Uterus (tissue), 3 donors: ENCODE measurements at regions not wholly inside any gene's neighbourhood (a gene's known extent, or its start where the extent isn't known, plus 50 kb on each side); places are given as distances from the start of the nearest gene placed in this dataset.
"Not testable (repeated sequence)": the region's sequence is repeated elsewhere in the genome, so short reads cannot be mapped to it uniquely, and the experiment has no call there.

Source experiments
- DNase-seq, 2 donors: peaks; one replicate each; pipeline ENCODE4 v3.0.0-alpha.2; 2019 to 2020
- H3K27ac ChIP-seq, 2 donors: fragments of 200-600 bp; sonication (generic); 1 replicate in 1 of 2; 2 replicates in 1 of 2; pipeline ENCODE4 v1.5.1; 2016 to 2018
- H3K27me3 ChIP-seq, 2 donors: fragments of 200-600 bp; sonication (generic); one replicate each; pipeline ENCODE4 v1.5.1; 2018 to 2019; ENCODE audit warnings: control low read depth in 1 of 2
- H3K36me3 ChIP-seq, 2 donors: fragments of 200-600 bp; sonication (generic); one replicate each; pipeline ENCODE4 v1.5.1; 2019; ENCODE audit warnings: control low read depth in 1 of 2
- H3K4me1 ChIP-seq, 2 donors: fragments of 200-600 bp; sonication (generic); one replicate each; pipeline ENCODE4 v1.5.1; 2018 to 2019; ENCODE audit warnings: control low read depth in 1 of 2
- H3K4me3 ChIP-seq, 2 donors: fragments of 200-600 bp; sonication (generic); 1 replicate in 1 of 2; 2 replicates in 1 of 2; pipeline ENCODE4 v1.5.1; 2018 to 2019; ENCODE audit warnings: mild to moderate bottlenecking in 1 of 2
- H3K9me3 ChIP-seq, 2 donors: fragments of 200-600 bp; sonication (generic); one replicate each; pipeline ENCODE4 v1.5.1; 2019; ENCODE audit warnings: control low read depth in 1 of 2
- POLR2A ChIP-seq, 2 donors: fragments of 450-650 bp; IDR thresholded peaks; one replicate each; pipeline ENCODE4 v1.6.1; 2016; ENCODE audit warnings: antibody characterized with exemption in 2 of 2, mild to moderate bottlenecking in 1 of 2, moderate library complexity in 1 of 2
- intact Hi-C: fragments of 100-400 bp; cut with DNase I; formaldehyde crosslinking; loops from one replicate; pipeline ENCODE4 v1.15.1; 2023; ENCODE audit warnings: low total_unique reads
- TF ChIP-seq, protein P1 (sequence below), 4 experiments: fragments of 200-600 bp in 2 of 4; fragments of 450-650 bp in 2 of 4; sonication (generic) in 2 of 4; IDR thresholded peaks; one replicate each; pipeline ENCODE4 v1.5.1; 2016 to 2019; ENCODE audit warnings: antibody characterized with exemption in 4 of 4, mild to moderate bottlenecking in 2 of 4, moderate library complexity in 1 of 4
- donor health status: DM: yes; HTN: yes; CAD: no.

DNA sequence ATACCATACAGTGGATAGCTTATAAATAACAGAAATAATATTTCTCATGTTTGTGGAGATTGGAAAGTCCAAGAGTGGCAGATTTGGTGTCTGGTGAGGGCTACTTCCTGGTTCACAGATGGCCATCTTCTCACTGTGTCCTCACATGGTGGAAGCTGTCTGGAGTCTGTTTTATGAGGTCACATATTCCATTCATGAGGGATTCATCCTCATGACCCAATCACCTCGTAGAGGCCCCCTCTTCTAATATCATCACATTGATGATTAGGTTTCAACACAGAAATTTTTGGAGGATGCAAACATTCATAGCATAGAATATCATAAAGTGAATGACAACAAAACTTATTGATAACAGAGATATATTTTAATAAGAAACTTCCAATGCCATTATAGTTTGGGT lies 568.0 kb downstream of the STIM2 start:
- Histone ChIP-seq H3K4me3 (no peak overlapping the region), H3K27ac (no peak overlapping the region), H3K9me3 (no peaks in the 10 kb centered on the region), H3K27me3 (no peaks in the 10 kb centered on the region), H3K4me1 (no peaks in the 10 kb centered on the region), H3K36me3 (peaks cover 0 to 5% of the 10 kb centered on the region in 2 donors)
- intact Hi-C loops: no loop called here
- TF ChIP-seq, protein P1, sequence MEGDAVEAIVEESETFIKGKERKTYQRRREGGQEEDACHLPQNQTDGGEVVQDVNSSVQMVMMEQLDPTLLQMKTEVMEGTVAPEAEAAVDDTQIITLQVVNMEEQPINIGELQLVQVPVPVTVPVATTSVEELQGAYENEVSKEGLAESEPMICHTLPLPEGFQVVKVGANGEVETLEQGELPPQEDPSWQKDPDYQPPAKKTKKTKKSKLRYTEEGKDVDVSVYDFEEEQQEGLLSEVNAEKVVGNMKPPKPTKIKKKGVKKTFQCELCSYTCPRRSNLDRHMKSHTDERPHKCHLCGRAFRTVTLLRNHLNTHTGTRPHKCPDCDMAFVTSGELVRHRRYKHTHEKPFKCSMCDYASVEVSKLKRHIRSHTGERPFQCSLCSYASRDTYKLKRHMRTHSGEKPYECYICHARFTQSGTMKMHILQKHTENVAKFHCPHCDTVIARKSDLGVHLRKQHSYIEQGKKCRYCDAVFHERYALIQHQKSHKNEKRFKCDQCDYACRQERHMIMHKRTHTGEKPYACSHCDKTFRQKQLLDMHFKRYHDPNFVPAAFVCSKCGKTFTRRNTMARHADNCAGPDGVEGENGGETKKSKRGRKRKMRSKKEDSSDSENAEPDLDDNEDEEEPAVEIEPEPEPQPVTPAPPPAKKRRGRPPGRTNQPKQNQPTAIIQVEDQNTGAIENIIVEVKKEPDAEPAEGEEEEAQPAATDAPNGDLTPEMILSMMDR (IDR thresholded peaks at IDR 0.05): no peak
- no peak for TF ChIP-seq POLR2A (IDR thresholded peaks at IDR 0.05)
- DNase-seq: no peak

DNA sequence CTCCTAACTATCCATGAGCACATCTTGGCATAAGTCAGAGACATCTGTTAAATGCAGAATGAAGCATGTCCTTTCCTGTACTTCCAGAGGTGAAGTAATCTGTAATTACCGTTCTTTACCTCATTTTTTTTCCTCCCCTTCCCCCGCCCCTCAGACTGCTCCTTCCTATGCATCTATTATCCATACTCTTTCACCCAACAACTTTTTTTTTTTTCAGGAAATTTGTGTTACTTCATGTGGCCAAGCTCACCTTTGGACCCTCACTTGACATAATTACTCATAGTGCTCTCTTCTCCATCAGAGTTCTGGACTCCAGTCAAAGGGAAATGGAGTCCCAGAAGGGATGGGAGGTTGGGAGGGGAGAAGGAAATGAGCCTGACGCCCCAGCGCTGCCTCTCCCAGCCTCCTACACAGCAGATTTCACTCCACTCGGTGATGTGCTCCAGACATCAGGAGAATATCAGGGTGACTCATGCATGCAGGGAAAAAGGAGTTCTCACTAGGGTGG lies 568.8 kb downstream of the STIM2 start:
- no peaks in the 10 kb centered on the region for H3K9me3 ChIP-seq
- H3K4me1 ChIP-seq: no peaks in the 10 kb centered on the region
- no peaks in the 10 kb centered on the region for H3K27me3 ChIP-seq
- H3K4me3 ChIP-seq: no peak overlapping the region
- H3K36me3 ChIP-seq: peaks cover 0 to 5% of the 10 kb centered on the region in 2 donors
- H3K27ac ChIP-seq: no peak overlapping the region
- no peak for DNase-seq
- intact Hi-C loops: no loop called here
- no peak for TF ChIP-seq POLR2A (IDR thresholded peaks at IDR 0.05)
- TF ChIP-seq, protein P1 (IDR thresholded peaks at IDR 0.05): no peak

DNA sequence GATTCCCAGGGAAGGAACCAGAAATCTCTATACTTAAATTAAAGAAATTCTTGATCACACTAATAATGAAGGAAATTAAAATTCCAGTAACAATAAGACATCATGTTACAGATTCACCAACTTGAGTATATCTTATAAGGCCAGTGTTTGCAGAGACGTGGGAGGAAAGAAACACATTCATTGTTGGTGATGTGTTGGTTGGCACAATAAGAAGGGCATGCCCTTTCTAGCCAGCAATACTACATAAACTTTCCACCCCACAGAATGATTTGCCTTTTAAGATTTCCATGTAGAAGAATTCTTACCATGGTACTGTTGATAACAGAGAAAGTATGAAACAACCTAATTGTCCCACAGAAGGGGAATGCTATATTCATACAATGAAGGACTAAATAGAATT lies 581.5 kb downstream of the STIM2 start:
- TF ChIP-seq POLR2A (IDR thresholded peaks at IDR 0.05): no peak
- TF ChIP-seq, protein P1 (IDR thresholded peaks at IDR 0.05): no peak
- DNase-seq: no peak
- no peak overlapping the region for H3K4me3 ChIP-seq

DNA sequence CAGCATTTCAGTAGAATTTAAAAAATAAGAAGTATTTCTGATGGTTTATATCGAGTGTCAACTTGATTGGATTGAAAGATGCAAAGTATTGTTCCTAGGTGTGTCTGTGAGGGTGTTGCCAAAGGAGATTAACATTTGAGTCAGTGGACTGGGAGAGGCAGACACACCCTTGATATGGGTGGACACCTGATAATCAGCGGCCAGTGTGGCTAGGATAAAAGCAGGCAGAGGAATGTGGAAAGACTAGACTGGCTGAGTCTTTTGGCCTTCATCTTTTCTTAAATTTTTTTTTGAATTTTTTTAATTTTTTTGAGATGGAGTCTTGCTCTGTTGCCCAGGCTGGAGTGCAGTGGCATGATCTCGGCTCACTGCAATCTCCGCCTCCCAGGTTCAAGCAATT lies 582.0 kb downstream of the STIM2 start:
- H3K4me3 ChIP-seq, intact Hi-C loops, H3K4me1 ChIP-seq, H3K36me3 ChIP-seq, DNase-seq, H3K27me3 ChIP-seq, H3K9me3 ChIP-seq, H3K27ac ChIP-seq: not testable (repeated sequence)

More for the DNA sequence above, 581.5 kb downstream of the STIM2 start:
- Histone ChIP-seq H3K36me3 (no peaks in the 10 kb centered on the region), H3K27me3 (no peaks in the 10 kb centered on the region), H3K9me3 (no peaks in the 10 kb centered on the region), H3K4me1 (no peaks in the 10 kb centered on the region), H3K27ac (no peak overlapping the region)
- intact Hi-C loops: no loop called here

DNA sequence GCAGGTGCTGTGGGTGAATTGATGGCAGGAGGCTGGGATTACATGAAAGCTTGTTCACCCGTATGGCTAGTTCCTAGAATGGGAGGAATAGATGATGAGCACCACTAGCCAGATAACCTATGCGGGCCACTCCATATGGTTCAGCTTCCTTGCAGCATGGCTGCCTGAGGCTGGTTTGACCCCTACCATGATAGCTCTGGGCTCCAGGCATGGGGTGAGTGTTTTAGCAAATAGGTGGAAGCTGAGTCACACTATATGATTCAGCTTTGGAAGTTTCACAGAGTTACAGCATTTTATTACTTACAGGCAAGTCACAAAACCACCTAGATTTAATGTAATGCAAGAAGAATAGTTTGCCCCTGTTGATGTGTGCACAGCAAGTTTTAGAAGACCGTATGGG lies 603.2 kb downstream of the STIM2 start:
- Histone ChIP-seq H3K27ac (no peak overlapping the region), H3K4me1 (no peaks in the 10 kb centered on the region), H3K9me3 (no peaks in the 10 kb centered on the region), H3K4me3 (no peak overlapping the region), H3K27me3 (no peaks in the 10 kb centered on the region), H3K36me3 (no peaks in the 10 kb centered on the region)
- DNase-seq: no peak
- TF ChIP-seq, protein P1 (IDR thresholded peaks at IDR 0.05): no peak
- TF ChIP-seq POLR2A (IDR thresholded peaks at IDR 0.05): no peak
- intact Hi-C loops: no loop called here

DNA sequence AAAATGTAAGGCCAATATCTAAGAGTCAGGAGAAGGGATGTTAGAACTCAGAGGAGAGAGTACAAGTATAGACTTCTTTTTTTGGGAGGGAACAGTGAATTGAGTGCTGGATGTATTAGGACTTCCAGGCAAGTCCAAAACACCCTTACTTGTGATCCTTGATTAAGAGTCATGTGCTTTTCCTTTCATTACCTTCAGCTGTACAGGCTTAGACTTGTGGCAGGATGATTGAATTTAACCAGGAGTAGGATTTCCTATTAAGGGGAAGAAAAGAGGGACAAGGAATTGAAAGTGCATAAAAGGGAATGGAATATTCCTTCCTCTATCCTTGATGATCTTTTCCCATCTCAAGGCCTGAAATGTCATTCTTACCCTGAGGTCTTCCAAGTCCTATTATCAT lies 606.7 kb downstream of the STIM2 start:
- no peak for TF ChIP-seq POLR2A (IDR thresholded peaks at IDR 0.05)
- TF ChIP-seq, protein P1 (IDR thresholded peaks at IDR 0.05): no peak
- intact Hi-C loops: no loop called here
- no peak for DNase-seq

More for the DNA sequence above, 606.7 kb downstream of the STIM2 start:
- no peak overlapping the region for H3K27ac ChIP-seq
- H3K9me3 ChIP-seq: no peaks in the 10 kb centered on the region
- no peaks in the 10 kb centered on the region for H3K27me3 ChIP-seq
- H3K4me1 ChIP-seq: no peaks in the 10 kb centered on the region
- no peaks in the 10 kb centered on the region for H3K36me3 ChIP-seq
- H3K4me3 ChIP-seq: no peak overlapping the region
